ENCODE measurements at regions not wholly inside any gene's neighbourhood (a gene's known extent, or its start where the extent isn't known, plus 50 kb on each side); places are given as distances from the start of the nearest gene placed in this dataset.

GRCh38 chr7:18405726-18406125 lies 89.8 kb upstream of the HDAC9 start:
- no peak for TF ChIP-seq ZNF184 (tag by site-specific recombination; IDR thresholded peaks at IDR 0.05)
- TF ChIP-seq, protein P1, sequence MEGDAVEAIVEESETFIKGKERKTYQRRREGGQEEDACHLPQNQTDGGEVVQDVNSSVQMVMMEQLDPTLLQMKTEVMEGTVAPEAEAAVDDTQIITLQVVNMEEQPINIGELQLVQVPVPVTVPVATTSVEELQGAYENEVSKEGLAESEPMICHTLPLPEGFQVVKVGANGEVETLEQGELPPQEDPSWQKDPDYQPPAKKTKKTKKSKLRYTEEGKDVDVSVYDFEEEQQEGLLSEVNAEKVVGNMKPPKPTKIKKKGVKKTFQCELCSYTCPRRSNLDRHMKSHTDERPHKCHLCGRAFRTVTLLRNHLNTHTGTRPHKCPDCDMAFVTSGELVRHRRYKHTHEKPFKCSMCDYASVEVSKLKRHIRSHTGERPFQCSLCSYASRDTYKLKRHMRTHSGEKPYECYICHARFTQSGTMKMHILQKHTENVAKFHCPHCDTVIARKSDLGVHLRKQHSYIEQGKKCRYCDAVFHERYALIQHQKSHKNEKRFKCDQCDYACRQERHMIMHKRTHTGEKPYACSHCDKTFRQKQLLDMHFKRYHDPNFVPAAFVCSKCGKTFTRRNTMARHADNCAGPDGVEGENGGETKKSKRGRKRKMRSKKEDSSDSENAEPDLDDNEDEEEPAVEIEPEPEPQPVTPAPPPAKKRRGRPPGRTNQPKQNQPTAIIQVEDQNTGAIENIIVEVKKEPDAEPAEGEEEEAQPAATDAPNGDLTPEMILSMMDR (tag by site-specific recombination; IDR thresholded peaks at IDR 0.05): no peak
- TF ChIP-seq ZBTB49 (tag by site-specific recombination; IDR thresholded peaks at IDR 0.05; ENCODE audit: low read depth): no peak
- no peak for TF ChIP-seq ZNF132 (tag by site-specific recombination; IDR thresholded peaks at IDR 0.05; ENCODE audit: borderline replicate concordance)
- no peak for TF ChIP-seq ZNF18 (tag by site-specific recombination; IDR thresholded peaks at IDR 0.05)
- TF ChIP-seq, protein P2, sequence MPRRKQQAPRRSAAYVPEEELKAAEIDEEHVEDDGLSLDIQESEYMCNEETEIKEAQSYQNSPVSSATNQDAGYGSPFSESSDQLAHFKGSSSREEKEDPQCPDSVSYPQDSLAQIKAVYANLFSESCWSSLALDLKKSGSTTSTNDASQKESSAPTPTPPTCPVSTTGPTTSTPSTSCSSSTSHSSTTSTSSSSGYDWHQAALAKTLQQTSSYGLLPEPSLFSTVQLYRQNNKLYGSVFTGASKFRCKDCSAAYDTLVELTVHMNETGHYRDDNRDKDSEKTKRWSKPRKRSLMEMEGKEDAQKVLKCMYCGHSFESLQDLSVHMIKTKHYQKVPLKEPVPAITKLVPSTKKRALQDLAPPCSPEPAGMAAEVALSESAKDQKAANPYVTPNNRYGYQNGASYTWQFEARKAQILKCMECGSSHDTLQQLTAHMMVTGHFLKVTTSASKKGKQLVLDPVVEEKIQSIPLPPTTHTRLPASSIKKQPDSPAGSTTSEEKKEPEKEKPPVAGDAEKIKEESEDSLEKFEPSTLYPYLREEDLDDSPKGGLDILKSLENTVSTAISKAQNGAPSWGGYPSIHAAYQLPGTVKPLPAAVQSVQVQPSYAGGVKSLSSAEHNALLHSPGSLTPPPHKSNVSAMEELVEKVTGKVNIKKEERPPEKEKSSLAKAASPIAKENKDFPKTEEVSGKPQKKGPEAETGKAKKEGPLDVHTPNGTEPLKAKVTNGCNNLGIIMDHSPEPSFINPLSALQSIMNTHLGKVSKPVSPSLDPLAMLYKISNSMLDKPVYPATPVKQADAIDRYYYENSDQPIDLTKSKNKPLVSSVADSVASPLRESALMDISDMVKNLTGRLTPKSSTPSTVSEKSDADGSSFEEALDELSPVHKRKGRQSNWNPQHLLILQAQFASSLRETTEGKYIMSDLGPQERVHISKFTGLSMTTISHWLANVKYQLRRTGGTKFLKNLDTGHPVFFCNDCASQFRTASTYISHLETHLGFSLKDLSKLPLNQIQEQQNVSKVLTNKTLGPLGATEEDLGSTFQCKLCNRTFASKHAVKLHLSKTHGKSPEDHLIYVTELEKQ (tag by site-specific recombination; IDR thresholded peaks at IDR 0.05; ENCODE audit: borderline replicate concordance): no peak
- no peak for TF ChIP-seq PATZ1 (tag by site-specific recombination; IDR thresholded peaks at IDR 0.05)
- TF ChIP-seq ZNF660 (tag by site-specific recombination; IDR thresholded peaks at IDR 0.05): no peak
- TF ChIP-seq ZNF521 (tag by site-specific recombination; IDR thresholded peaks at IDR 0.05): no peak
- TF ChIP-seq ZNF707 (tag by site-specific recombination; IDR thresholded peaks at IDR 0.05): no peak
- TF ChIP-seq ZXDB (tag by site-specific recombination; IDR thresholded peaks at IDR 0.05): no peak
- TF ChIP-seq ZFHX2 (tag by site-specific recombination; conservative IDR thresholded peaks at IDR 0.05): no peak
- TF ChIP-seq YY1 (tag by site-specific recombination; IDR thresholded peaks at IDR 0.05): no peak
